Tibial artery (tissue), 4 donors: ENCODE measurements at regions not wholly inside any gene's neighbourhood (a gene's known extent, or its start where the extent isn't known, plus 50 kb on each side); places are given as distances from the start of the nearest gene placed in this dataset.

ENCODE experiments used
- DNase-seq, 2 donors: peaks; one replicate each; pipeline ENCODE4 v3.0.0-alpha.2; 2019
- H3K27ac ChIP-seq, 2 donors: fragments of 200-600 bp; sonication (generic) in 1 of 2; 1 replicate in 1 of 2; 2 replicates in 1 of 2; pipeline ENCODE4 v1.5.1; 2018 to 2019; ENCODE audit warnings: mild to moderate bottlenecking in 1 of 2
- H3K27me3 ChIP-seq, 2 donors: fragments of 200-600 bp; sonication (generic) in 1 of 2; one replicate each; pipeline versions ENCODE4 v1.5.1 to v1.6.0; 2016 to 2019
- H3K36me3 ChIP-seq, 3 donors: fragments of 200-600 bp; sonication (generic) in 2 of 3; one replicate each; pipeline ENCODE4 v1.5.1; 2016 to 2019; ENCODE audit warnings: mild to moderate bottlenecking in 2 of 3
- H3K4me1 ChIP-seq, 4 donors: fragments of 200-600 bp; sonication (generic) in 2 of 4; 1 replicate in 3 of 4; 2 replicates in 1 of 4; pipeline ENCODE4 v1.5.1; 2016 to 2019
- H3K4me3 ChIP-seq, 2 donors: fragments of 200-600 bp; sonication (generic) in 1 of 2; 1 replicate in 1 of 2; 2 replicates in 1 of 2; pipeline ENCODE4 v1.5.1; 2018 to 2019; ENCODE audit warnings: mild to moderate bottlenecking in 2 of 2
- H3K9me3 ChIP-seq, 3 donors: fragments of 200-600 bp; sonication (generic) in 1 of 3; one replicate each; pipeline ENCODE4 v1.5.1; 2016 to 2019
- intact Hi-C: fragments of 100-400 bp; cut with DNase I; formaldehyde crosslinking; loops from one replicate; pipeline ENCODE4 v1.15.0; 2023; ENCODE audit warnings: low total_unique reads
- TF ChIP-seq, protein P1 (sequence below), 2 experiments: fragments of 200-600 bp in 1 of 2; fragments of 450-650 bp in 1 of 2; IDR thresholded peaks; one replicate each; pipeline ENCODE4 v1.5.1; 2017 to 2019; ENCODE audit warnings: antibody characterized with exemption in 2 of 2, mild to moderate bottlenecking in 1 of 2, moderate library complexity in 1 of 2

DNA sequence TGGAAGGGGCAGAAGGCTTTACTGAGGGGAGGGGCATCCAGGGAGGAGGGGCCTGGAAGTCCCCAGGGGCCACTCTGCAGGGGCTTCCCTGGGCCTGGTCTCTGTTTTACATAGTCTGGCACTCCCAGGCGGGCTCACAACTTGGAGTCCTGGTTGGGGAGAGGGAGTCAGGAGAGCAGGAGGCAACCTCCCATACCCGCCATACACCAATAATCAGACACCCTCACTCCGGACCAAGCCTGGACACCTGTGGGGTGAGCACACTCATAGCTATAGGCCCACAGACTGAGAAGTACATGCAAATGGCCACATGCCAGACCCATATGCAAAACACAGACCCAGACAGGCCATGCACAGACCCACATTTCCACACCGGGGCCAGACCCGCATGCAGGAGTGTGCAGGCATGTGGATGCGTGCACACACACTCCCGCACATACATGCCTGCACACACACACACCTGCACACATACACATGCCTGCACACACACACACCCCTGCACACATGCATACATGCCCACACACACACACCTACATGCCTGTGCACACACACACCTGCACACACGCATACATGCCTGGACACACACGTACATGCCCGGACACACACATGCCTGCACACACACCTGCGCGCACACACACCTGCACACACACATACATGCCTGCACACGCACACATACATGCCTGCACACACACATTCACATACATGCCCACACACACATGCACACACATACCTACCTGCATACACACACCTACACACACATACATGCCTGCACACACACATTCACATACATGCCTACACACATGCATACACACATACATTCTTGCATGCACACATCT is 89.5 kb upstream of the RUNX3 start:
- H3K27me3 ChIP-seq: peaks cover 0 to 42% of the 10 kb centered on the region in 2 donors
- no peak overlapping the region for H3K4me3 ChIP-seq
- no peak overlapping the region for H3K27ac ChIP-seq
- H3K4me1 ChIP-seq: peaks cover 0 to 11% (median 2%) of the 10 kb centered on the region in 4 donors
- H3K9me3 ChIP-seq: no peaks in the 10 kb centered on the region
- DNase-seq: no peak
- TF ChIP-seq, protein P1, sequence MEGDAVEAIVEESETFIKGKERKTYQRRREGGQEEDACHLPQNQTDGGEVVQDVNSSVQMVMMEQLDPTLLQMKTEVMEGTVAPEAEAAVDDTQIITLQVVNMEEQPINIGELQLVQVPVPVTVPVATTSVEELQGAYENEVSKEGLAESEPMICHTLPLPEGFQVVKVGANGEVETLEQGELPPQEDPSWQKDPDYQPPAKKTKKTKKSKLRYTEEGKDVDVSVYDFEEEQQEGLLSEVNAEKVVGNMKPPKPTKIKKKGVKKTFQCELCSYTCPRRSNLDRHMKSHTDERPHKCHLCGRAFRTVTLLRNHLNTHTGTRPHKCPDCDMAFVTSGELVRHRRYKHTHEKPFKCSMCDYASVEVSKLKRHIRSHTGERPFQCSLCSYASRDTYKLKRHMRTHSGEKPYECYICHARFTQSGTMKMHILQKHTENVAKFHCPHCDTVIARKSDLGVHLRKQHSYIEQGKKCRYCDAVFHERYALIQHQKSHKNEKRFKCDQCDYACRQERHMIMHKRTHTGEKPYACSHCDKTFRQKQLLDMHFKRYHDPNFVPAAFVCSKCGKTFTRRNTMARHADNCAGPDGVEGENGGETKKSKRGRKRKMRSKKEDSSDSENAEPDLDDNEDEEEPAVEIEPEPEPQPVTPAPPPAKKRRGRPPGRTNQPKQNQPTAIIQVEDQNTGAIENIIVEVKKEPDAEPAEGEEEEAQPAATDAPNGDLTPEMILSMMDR (IDR thresholded peaks at IDR 0.05): no peak
- intact Hi-C loops: no loop called here
- no peaks in the 10 kb centered on the region for H3K36me3 ChIP-seq

DNA sequence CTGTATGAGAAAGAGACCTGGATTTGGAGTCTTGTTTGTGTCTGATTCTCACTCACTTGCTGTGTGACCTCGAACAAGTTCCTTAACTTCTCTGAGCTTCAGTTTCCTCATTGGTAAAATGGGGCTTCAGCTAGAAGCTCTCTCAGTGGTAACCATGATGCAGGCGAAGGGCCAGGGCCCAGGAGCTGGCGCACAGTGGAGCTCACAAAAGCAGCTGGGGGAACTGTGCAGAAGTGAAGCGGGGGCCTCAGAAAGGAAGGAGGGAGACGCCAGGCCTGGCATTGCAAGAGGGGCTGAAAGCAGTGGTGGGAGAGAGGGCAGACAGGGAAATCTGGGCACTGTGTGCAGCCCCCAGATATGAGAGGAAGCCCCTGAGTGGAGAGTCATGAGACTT is 88.9 kb upstream of the RUNX3 start:
- TF ChIP-seq, protein P1 (IDR thresholded peaks at IDR 0.05): no peak
- peaks cover 0 to 11% (median 2%) of the 10 kb centered on the region in 4 donors for H3K4me1 ChIP-seq
- H3K36me3 ChIP-seq: no peaks in the 10 kb centered on the region
- intact Hi-C loops: no loop called here
- H3K9me3 ChIP-seq: no peaks in the 10 kb centered on the region
- no peak overlapping the region for H3K4me3 ChIP-seq
- no peak for DNase-seq
- H3K27ac ChIP-seq: no peak overlapping the region
- H3K27me3 ChIP-seq: peaks cover 0 to 44% of the 10 kb centered on the region in 2 donors

DNA sequence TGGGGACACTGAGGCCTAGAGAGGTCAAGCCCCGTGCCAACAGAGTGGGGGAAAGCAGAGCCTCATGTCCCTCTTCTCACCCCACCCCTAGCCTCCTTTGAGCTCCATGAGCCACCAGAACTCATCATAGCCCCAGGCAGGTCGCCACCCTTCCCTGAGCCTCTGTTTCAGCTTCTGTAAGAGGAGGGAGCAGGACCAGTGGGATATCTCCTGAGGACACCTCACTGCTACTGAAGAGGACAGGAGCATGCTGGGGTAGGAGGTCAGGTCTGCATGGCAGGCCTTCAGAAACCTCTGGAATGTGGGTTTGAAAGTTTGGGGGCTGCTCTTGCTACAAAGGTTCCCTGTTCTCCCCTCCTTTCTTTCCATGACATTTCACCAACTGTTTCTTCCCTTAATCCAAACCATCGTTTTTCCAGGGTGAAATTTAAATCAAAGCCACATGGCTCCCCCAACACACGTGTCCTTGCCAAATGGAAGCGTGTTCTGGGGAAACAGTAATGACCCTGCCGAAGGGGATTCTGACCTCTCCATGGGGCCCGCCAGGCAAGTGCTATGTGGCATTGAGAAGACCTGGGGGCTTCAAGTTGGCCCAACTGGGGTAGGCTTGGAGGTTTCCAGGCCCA is 88.1 kb upstream of the RUNX3 start:
- no peak overlapping the region for H3K27ac ChIP-seq
- peaks cover 0 to 11% (median 2%) of the 10 kb centered on the region in 4 donors for H3K4me1 ChIP-seq
- H3K9me3 ChIP-seq: no peaks in the 10 kb centered on the region
- H3K4me3 ChIP-seq: no peak overlapping the region
- TF ChIP-seq, protein P1 (IDR thresholded peaks at IDR 0.05): no peak
- H3K27me3 ChIP-seq: peaks cover 0 to 46% of the 10 kb centered on the region in 2 donors
- intact Hi-C loops: no loop called here
- no peaks in the 10 kb centered on the region for H3K36me3 ChIP-seq
- no peak for DNase-seq

DNA sequence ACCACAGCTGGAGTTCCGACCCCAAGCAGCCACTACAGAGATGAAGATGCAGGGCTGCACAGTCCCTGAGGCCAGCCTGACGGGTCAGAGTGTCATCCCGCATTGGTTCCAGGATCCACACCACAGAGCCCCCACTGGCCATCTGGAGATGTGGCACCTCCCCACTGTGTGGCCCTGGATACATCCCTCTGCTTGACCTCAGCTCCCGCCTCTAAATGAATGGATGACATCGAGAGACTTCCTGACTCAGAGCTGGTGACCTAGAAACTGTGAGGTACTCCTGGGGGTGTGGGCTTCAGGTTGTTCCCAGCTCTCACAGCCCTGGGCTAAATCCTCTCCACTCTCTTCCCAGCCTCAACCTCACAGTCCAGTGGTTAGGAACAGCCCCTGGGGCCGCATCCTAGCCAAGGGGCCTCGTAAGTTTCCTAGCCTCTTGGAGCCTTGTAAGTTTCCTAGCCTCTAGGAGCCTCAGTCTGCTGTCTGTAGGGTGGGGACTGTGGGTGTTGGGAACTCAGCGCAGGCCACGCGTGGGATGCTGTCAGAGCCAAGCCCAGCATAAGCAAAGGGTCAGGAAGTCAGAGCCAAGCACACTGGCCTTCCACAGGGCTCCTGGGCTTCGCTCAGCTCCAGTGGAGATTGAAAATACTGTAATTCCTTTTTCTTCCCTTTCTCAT is 87.5 kb upstream of the RUNX3 start:
- Histone ChIP-seq H3K9me3 (no peaks in the 10 kb centered on the region), H3K27ac (no peak overlapping the region), H3K36me3 (no peaks in the 10 kb centered on the region), H3K4me1 (peaks cover 0 to 6% (median under 1%) of the 10 kb centered on the region in 4 donors), H3K27me3 (peaks cover 0 to 43% of the 10 kb centered on the region in 2 donors), H3K4me3 (no peak overlapping the region)
- DNase-seq: no peak
- TF ChIP-seq, protein P1 (IDR thresholded peaks at IDR 0.05): no peak
- intact Hi-C loops: loop anchor here (1.0 kb wide), 1 partner anchor 31 kb away; no protein-coding TSS in a partner anchor

DNA sequence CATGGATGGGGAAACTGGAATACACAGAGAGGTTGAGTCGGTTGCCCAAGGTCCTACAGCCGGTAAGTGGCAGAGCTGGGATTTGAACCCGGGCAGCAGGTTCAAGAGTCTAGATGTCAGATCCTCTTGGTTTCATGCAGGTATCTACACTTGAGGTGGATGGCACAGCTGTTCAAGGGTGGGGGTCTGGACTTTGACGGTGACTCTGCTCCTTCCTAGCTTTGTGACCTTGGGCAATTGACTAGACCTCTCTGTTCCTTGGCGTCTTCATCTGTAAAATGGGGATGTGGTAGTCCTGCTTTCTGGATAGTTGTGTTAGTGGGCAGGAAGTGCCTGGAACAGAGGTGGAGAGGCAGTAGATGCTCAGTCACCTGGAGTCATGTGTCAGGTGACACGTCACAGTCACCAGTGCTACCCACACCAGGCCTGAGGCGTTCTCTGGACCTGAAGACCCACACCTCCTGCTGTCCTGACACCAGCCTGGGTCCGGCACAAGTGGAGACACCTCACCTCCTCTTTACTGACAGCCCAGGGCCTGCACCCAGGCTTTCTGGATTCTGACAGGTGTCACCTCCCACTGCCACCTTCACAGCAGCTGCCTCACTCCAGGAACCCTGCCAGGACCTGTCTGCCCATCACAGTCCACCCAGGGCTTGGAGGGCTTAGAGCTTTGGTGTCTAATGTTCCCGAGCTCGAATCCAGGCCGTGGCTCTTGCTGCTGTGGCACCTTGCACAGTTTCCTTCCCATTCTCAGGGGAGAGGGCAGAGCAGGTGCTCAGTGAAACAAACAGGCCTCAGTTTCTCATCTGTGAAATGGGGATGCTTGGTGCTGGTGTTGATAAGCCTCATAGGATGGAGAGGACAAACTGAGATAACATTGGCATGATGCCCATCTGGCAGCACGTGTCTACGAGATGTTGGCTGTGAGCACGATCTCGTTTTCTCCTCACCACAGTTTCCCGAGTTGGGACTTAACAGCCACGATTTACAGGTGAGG is 83.2 kb upstream of the RUNX3 start:
- TF ChIP-seq, protein P1 (IDR thresholded peaks at IDR 0.05): no peak
- Histone ChIP-seq H3K27me3 (peaks cover 0 to 52% of the 10 kb centered on the region in 2 donors), H3K36me3 (no peaks in the 10 kb centered on the region), H3K4me3 (no peak overlapping the region), H3K27ac (no peak overlapping the region), H3K4me1 (no peaks in the 10 kb centered on the region), H3K9me3 (no peaks in the 10 kb centered on the region)
- no peak for DNase-seq
- intact Hi-C loops: no loop called here
